ENCODE measurements at regions not wholly inside any gene's neighbourhood (a gene's known extent, or its start where the extent isn't known, plus 50 kb on each side); places are given as distances from the start of the nearest gene placed in this dataset.

GRCh38 chr11:38013157-38013556, 1415.1 kb upstream of the RAG2 start:
- Histone ChIP-seq H3K9me3 (peaks cover 0 to 3% (median 0%) of the 10 kb centered on the region in 11 donors), H3K27ac (no peak overlapping the region), H3K36me3 (no peaks in the 10 kb centered on the region), H3K4me1 (no peaks in the 10 kb centered on the region), H3K4me3 (no peak overlapping the region), H3K27me3 (no peaks in the 10 kb centered on the region)
- 86 to 87% methylated on average over 8 of the region's 8 CpGs for WGBS, 2 donors
- ATAC-seq (no peak), DNase-seq (no peak)
- intact Hi-C loops (cut with DNase I): no loop called here
- no peak for TF ChIP-seq CTCF (IDR thresholded peaks at IDR 0.05)

- H3K4me3 ChIP-seq: no peak overlapping the region
- peaks cover 0 to 3% (median 0%) of the 10 kb centered on the region in 11 donors for H3K9me3 ChIP-seq
- DNase-seq (no peak), ATAC-seq (no peak)
- intact Hi-C loops (cut with DNase I): no loop called here
- no peak overlapping the region for H3K27ac ChIP-seq
- no peak for TF ChIP-seq CTCF (IDR thresholded peaks at IDR 0.05)
- H3K27me3 ChIP-seq: no peaks in the 10 kb centered on the region
- no peaks in the 10 kb centered on the region for H3K36me3 ChIP-seq
- H3K4me1 ChIP-seq: no peaks in the 10 kb centered on the region
Measured at GRCh38 chr11:38011496-38011895, 1413.5 kb upstream of the RAG2 start.

- H3K4me3 ChIP-seq: no peak overlapping the region
- TF ChIP-seq CTCF (IDR thresholded peaks at IDR 0.05): no peak
- H3K27me3 ChIP-seq: no peaks in the 10 kb centered on the region
- no peaks in the 10 kb centered on the region for H3K4me1 ChIP-seq
- peaks cover 0 to 3% (median 0%) of the 10 kb centered on the region in 11 donors for H3K9me3 ChIP-seq
- DNase-seq (no peak), ATAC-seq (no peak)
- no peaks in the 10 kb centered on the region for H3K36me3 ChIP-seq
- H3K27ac ChIP-seq: no peak overlapping the region
- WGBS, 2 donors: 91 to 94% methylated on average over 1 of the region's 1 CpG
- intact Hi-C loops (cut with DNase I): no loop called here
Measured at GRCh38 chr11:38009932-38010331, 1411.9 kb upstream of the RAG2 start.

GRCh38 chr11:38006466-38006865, 1408.4 kb upstream of the RAG2 start:
- no peak overlapping the region for H3K4me3 ChIP-seq
- H3K36me3 ChIP-seq: no peaks in the 10 kb centered on the region
- ATAC-seq (no peak), DNase-seq (no peak)
- no peak overlapping the region for H3K27ac ChIP-seq
- no peaks in the 10 kb centered on the region for H3K27me3 ChIP-seq
- intact Hi-C loops (cut with DNase I): no loop called here
- H3K4me1 ChIP-seq: no peaks in the 10 kb centered on the region
- peaks cover 0 to 10% (median 0%) of the 10 kb centered on the region in 11 donors for H3K9me3 ChIP-seq
- TF ChIP-seq CTCF (IDR thresholded peaks at IDR 0.05): no peak

GRCh38 chr11:38005597-38005996, 1407.6 kb upstream of the RAG2 start:
- Histone ChIP-seq H3K36me3 (no peaks in the 10 kb centered on the region), H3K27me3 (no peaks in the 10 kb centered on the region), H3K4me3 (no peak overlapping the region), H3K9me3 (peaks cover 0 to 10% (median 0%) of the 10 kb centered on the region in 11 donors), H3K4me1 (no peaks in the 10 kb centered on the region), H3K27ac (no peak overlapping the region)
- no peak for TF ChIP-seq CTCF (IDR thresholded peaks at IDR 0.05)
- DNase-seq (no peak), ATAC-seq (peak in 2 of 8 donors; percentile 30 to 31)
- intact Hi-C loops (cut with DNase I): no loop called here
- 40 to 60% methylated on average over 2 of the region's 2 CpGs for WGBS, 2 donors

Data from heart right ventricle (tissue), 16 donors.